IMR-90 (cell line): ENCODE measurements at regions not wholly inside any gene's neighbourhood (a gene's known extent, or its start where the extent isn't known, plus 50 kb on each side); places are given as distances from the start of the nearest gene placed in this dataset.

ENCODE experiments used
- ATAC-seq: fragments of 200-7000 bp; cut with Tn5 transposase; 2 replicates; pipeline ENCODE4 v1.9.1; 2020; ENCODE audit warnings: low read depth, mild to moderate bottlenecking, moderate library complexity
- BruUV-seq: library from RNA; stranded (reverse); fragments of 400-500 nt; replicated peaks from 2 replicates; lab custom pipeline; 2021; lab: Mats Ljungman, UMichigan
- CTCF ChIA-PET: fragments of 300-600 bp; formaldehyde crosslinking; extraction: SDS; loops from one replicate; lab custom pipeline; 2021; ENCODE audit warnings: antibody characterized with exemption; lab: Yijun Ruan, JAX
- POLR2A ChIA-PET: fragments of 300-600 bp; sonication (Branson Sonifier 250); formaldehyde crosslinking; loops from one replicate; lab custom pipeline; 2022; ENCODE audit warnings: antibody characterized with exemption; ENCODE audit not compliant: unreplicated experiment; lab: Charles Lee
- DNase-seq: peaks from one replicate; pipeline ENCODE4 v3.0.0; 2013
- H2AFZ ChIP-seq: replicated peaks from 2 replicates; pipeline ENCODE3; 2013; ENCODE audit warnings: low read length, mild to moderate bottlenecking; ENCODE audit not compliant: poor library complexity
- H2AK5ac ChIP-seq: 2 replicates; pipeline ENCODE4 v1.6.1; 2013; ENCODE audit warnings: low read depth, low read length, inconsistent platforms
- H2AK9ac ChIP-seq: replicated peaks from 2 replicates; pipeline ENCODE3; 2013; ENCODE audit warnings: mild to moderate bottlenecking, low read depth, low read length, moderate library complexity; ENCODE audit not compliant: poor library complexity
- H2BK120ac ChIP-seq: 2 replicates; pipeline ENCODE4 v1.6.1; 2013; ENCODE audit warnings: low read depth, low read length, inconsistent platforms
- H2BK15ac ChIP-seq: 3 replicates; pipeline ENCODE4 v1.6.1; 2013; ENCODE audit warnings: low read depth, low read length, inconsistent platforms
- H2BK20ac ChIP-seq: 2 replicates; pipeline ENCODE4 v1.6.1; 2013; ENCODE audit warnings: low read depth, mild to moderate bottlenecking, inconsistent platforms, low read length, moderate library complexity
- H2BK5ac ChIP-seq: 2 replicates; pipeline ENCODE4 v1.6.1; 2013; ENCODE audit warnings: mild to moderate bottlenecking, low read depth, low read length, inconsistent platforms; ENCODE audit not compliant: poor library complexity, severe bottlenecking
- H3K14ac ChIP-seq: replicated peaks from 2 replicates; pipeline ENCODE4 v1.6.1; 2013; ENCODE audit warnings: low read depth, low read length, inconsistent platforms
- H3K18ac ChIP-seq: 2 replicates; pipeline ENCODE4 v1.6.1; 2013; ENCODE audit warnings: low read depth, low read length, control low read depth
- H3K23ac ChIP-seq: 2 replicates; pipeline ENCODE4 v1.6.1; 2013; ENCODE audit warnings: low read depth, low read length, inconsistent platforms
- H3K27ac ChIP-seq: 2 replicates; pipeline ENCODE4 v1.5.1; 2013; ENCODE audit warnings: mild to moderate bottlenecking, control low read depth, low read length; ENCODE audit not compliant: insufficient read depth
- H3K27me3 ChIP-seq: 2 replicates; pipeline ENCODE4 v1.6.1; 2013; ENCODE audit warnings: low read length; ENCODE audit not compliant: control insufficient read depth, insufficient read depth
- H3K36me3 ChIP-seq: 2 replicates; pipeline ENCODE4 v1.6.1; 2013; ENCODE audit warnings: low read length, mixed read lengths; ENCODE audit not compliant: control insufficient read depth, insufficient read depth
- H3K4ac ChIP-seq: 2 replicates; pipeline ENCODE4 v1.6.1; 2013; ENCODE audit warnings: low read depth, low read length, inconsistent platforms
- H3K4me1 ChIP-seq: 2 replicates; pipeline ENCODE4 v1.6.1; 2013; ENCODE audit warnings: low read length, mixed read lengths; ENCODE audit not compliant: control insufficient read depth, insufficient read depth
- H3K4me2 ChIP-seq: 2 replicates; pipeline ENCODE4 v1.6.1; 2013; ENCODE audit warnings: low read depth, mild to moderate bottlenecking, control low read depth, low read length, moderate library complexity
- H3K4me3 ChIP-seq: 2 replicates; pipeline ENCODE4 v1.5.1; 2013; ENCODE audit warnings: low read depth, mild to moderate bottlenecking, control low read depth, low read length, moderate library complexity; ENCODE audit not compliant: insufficient read depth
- H3K56ac ChIP-seq: 2 replicates; pipeline ENCODE4 v1.6.1; 2013; ENCODE audit warnings: low read length, inconsistent platforms; ENCODE audit not compliant: insufficient read depth; ENCODE audit errors: extremely low read depth
- H3K79me1 ChIP-seq, 2 experiments: 2 replicates each; pipeline ENCODE4 v1.6.1; 2013; ENCODE audit warnings: low read length in 2 of 2, inconsistent platforms in 1 of 2, low read depth in 1 of 2
- H3K9ac ChIP-seq: 2 replicates; pipeline ENCODE4 v1.6.1; 2013; ENCODE audit warnings: low read depth, low read length, control low read depth
- H3K9me1 ChIP-seq: 2 replicates; pipeline ENCODE4 v1.6.1; 2013; ENCODE audit warnings: low read length, inconsistent platforms; ENCODE audit not compliant: insufficient read depth
- H3K9me3 ChIP-seq: 2 replicates; pipeline ENCODE4 v1.6.1; 2013; ENCODE audit warnings: low read length; ENCODE audit not compliant: control insufficient read depth, insufficient read depth
- H4K20me1 ChIP-seq: 2 replicates; pipeline ENCODE4 v1.6.1; 2013; ENCODE audit warnings: low read length, inconsistent platforms; ENCODE audit not compliant: insufficient read depth
- H4K5ac ChIP-seq: 2 replicates; pipeline ENCODE4 v1.6.1; 2013; ENCODE audit warnings: mild to moderate bottlenecking, low read depth, low read length, control low read depth
- H4K8ac ChIP-seq, 2 experiments: 2 replicates each; pipeline ENCODE4 v1.6.1; 2013; ENCODE audit warnings: low read depth in 2 of 2, low read length in 2 of 2, control low read depth in 1 of 2, inconsistent platforms in 1 of 2
- H4K91ac ChIP-seq: 2 replicates; pipeline ENCODE4 v1.6.1; 2013; ENCODE audit warnings: low read depth, low read length, inconsistent platforms; ENCODE audit not compliant: insufficient read depth
- BHLHE40 ChIP-seq: fragments of 150-350 bp; IDR thresholded peaks from 2 replicates; pipeline ENCODE4 v1.6.1; 2016; ENCODE audit warnings: mild to moderate bottlenecking, low read depth, low read length
- CEBPB ChIP-seq: IDR thresholded peaks from 2 replicates; pipeline ENCODE4 v1.6.1; 2012; ENCODE audit warnings: low read depth, low read length, improper control_type of control experiment
- CHD1 ChIP-seq: IDR thresholded peaks from 2 replicates; pipeline ENCODE4 v1.6.1; 2012; ENCODE audit warnings: low read depth, low read length, improper control_type of control experiment
- CTCF ChIP-seq: conservative IDR thresholded peaks from 2 replicates; pipeline ENCODE4 v1.5.1; 2012; ENCODE audit warnings: mild to moderate bottlenecking, low read depth, low read length, improper control_type of control experiment
- MAFK ChIP-seq: IDR thresholded peaks from 2 replicates; pipeline ENCODE4 v1.6.1; 2012; ENCODE audit warnings: low read depth, low read length, improper control_type of control experiment
- MXI1 ChIP-seq: IDR thresholded peaks from 2 replicates; pipeline ENCODE4 v1.6.1; 2012; ENCODE audit warnings: low read depth, mild to moderate bottlenecking, low read length, moderate library complexity, borderline replicate concordance
- NFE2L2 ChIP-seq: fragments of 150-350 bp; IDR thresholded peaks from 2 replicates; pipeline ENCODE4 v1.6.1; 2016; ENCODE audit warnings: low read depth, mild to moderate bottlenecking, low read length
- POLR2A ChIP-seq: IDR thresholded peaks from 2 replicates; pipeline ENCODE4 v1.6.1; 2012; ENCODE audit warnings: mild to moderate bottlenecking, low read depth, low read length
- RAD21 ChIP-seq: IDR thresholded peaks from 2 replicates; pipeline ENCODE4 v1.6.1; 2012; ENCODE audit warnings: low read length, improper control_type of control experiment
- RCOR1 ChIP-seq: IDR thresholded peaks from 2 replicates; pipeline ENCODE4 v1.6.1; 2012; ENCODE audit warnings: mild to moderate bottlenecking, low read length, improper control_type of control experiment; ENCODE audit not compliant: insufficient replicate concordance
- RFX5 ChIP-seq: IDR thresholded peaks from 2 replicates; pipeline ENCODE4 v1.8.0; 2012; ENCODE audit warnings: low read depth, mild to moderate bottlenecking, low read length, moderate library complexity
- SMC3 ChIP-seq: fragments of 150-350 bp; IDR thresholded peaks from 2 replicates; pipeline ENCODE4 v1.6.1; 2016; ENCODE audit warnings: low read depth, mild to moderate bottlenecking, antibody characterized with exemption, low read length, moderate library complexity
- USF2 ChIP-seq: fragments of 150-350 bp; IDR thresholded peaks from 2 replicates; pipeline ENCODE4 v1.6.1; 2017; ENCODE audit warnings: mild to moderate bottlenecking, antibody characterized with exemption, low read length, low read depth
- WGBS, 2 experiments: methylation state at CpG; one replicate each; pipeline versions ENCODE4 v1.1.5 to v1.1.7; 2013; ENCODE audit warnings: missing lambda C conversion rate in 2 of 2; ENCODE audit not compliant: insufficient read length in 1 of 2; ENCODE audit errors: extremely low coverage in 2 of 2; 5-methylcytosine and 5-hydroxymethylcytosine counted together
- dilution Hi-C: fragments of 300-500 bp; cut with HindIII; formaldehyde crosslinking; loops from one replicate; pipeline ENCODE4 v1.14.3; 2018; ENCODE audit warnings: low sequenced_read_pairs; ENCODE audit not compliant: unreplicated experiment
- in situ Hi-C: fragments of 300-500 bp; cut with MboI; formaldehyde crosslinking; loops from 3 replicates; pipeline ENCODE4 v1.14.3; 2019; ENCODE audit warnings: low sequenced_read_pairs, inconsistent platforms, mixed read lengths
- intact Hi-C: fragments of 100-400 bp; cut with micrococcal nuclease; formaldehyde crosslinking; loops from 2 replicates; pipeline ENCODE4 v1.10.0; 2022
- TF ChIP-seq, protein P1 (sequence below): fragments of 150-350 bp; IDR thresholded peaks from 2 replicates; pipeline ENCODE4 v1.6.1; 2016; ENCODE audit warnings: low read depth, mild to moderate bottlenecking, low read length, moderate library complexity, borderline replicate concordance

DNA sequence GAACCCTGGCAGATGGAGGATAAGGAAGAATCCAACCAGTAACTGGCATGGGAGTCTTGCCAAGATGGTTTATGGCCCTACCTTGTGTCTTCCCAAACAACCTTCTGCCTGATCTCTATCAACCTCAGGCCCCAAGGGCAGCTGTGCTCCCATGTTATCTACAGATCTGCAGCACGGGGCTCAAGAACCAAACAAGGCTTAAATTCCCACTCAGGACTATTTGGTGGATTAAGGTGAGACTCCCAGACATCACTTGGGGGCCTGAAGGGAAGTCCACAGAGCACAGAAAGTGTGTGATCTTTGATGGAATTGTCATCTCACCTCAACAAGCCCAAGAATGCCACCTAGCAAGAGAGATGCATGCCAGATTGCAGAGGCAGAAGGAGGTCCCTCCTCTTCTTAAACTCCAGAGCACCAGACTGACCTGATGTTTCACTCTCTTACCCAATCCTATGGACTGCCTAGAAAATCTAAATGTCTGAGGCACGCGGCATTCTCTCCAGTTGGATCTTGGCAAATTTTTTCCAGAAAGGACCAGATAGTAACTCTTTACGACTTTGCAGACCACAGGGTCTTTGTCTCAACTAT is 759.5 kb upstream of the TBX3 start:
- Histone ChIP-seq H2AK9ac (no peak overlapping the region), H3K14ac (no peak overlapping the region), H3K9me3 (no peaks in the 10 kb centered on the region), H2BK5ac (no peak overlapping the region), H3K36me3 (no peaks in the 10 kb centered on the region), H3K27ac (no peak overlapping the region), H3K27me3 (no peaks in the 10 kb centered on the region), H2AFZ (no peak overlapping the region), H3K18ac (no peak overlapping the region), H3K4me1 (peaks cover 4% of the 10 kb centered on the region; the same call in 1 of the 2 replicates), H2BK120ac (no peak overlapping the region), H2BK15ac (no peak overlapping the region), H3K79me1 (no peaks in the 10 kb centered on the region), H3K4me3 (no peak overlapping the region), H4K5ac (no peak overlapping the region), H4K8ac (no peak overlapping the region), H4K91ac (no peak overlapping the region), H3K9ac (no peak overlapping the region), H3K56ac (no peak overlapping the region), H3K4ac (no peak overlapping the region), H2AK5ac (no peak overlapping the region), H3K23ac (no peak overlapping the region), H4K20me1 (no peaks in the 10 kb centered on the region), H3K9me1 (no peaks in the 10 kb centered on the region), H3K4me2 (no peak overlapping the region), H2BK20ac (no peak overlapping the region)
- ChIA-PET POLR2A (no interaction called here), CTCF (interaction anchor here (0.8 kb wide), 1 partner anchor 8 kb away, joined by 3 read pairs; no protein-coding TSS in a partner anchor)
- WGBS, 2 experiments, result 100% methylated on average over 3 of the region's 4 CpGs; no CpG with 5 or more reads in 1 of the 2 experiments
- DNase-seq, result no peak
- in situ Hi-C loops (no loop called here), intact Hi-C loops (no loop called here), dilution Hi-C loops (no loop called here)
- ATAC-seq, result no peak
- TF ChIP-seq CTCF, result no peak
- TF ChIP-seq SMC3, result no peak
- no peak for TF ChIP-seq RCOR1
- TF ChIP-seq, protein P1, sequence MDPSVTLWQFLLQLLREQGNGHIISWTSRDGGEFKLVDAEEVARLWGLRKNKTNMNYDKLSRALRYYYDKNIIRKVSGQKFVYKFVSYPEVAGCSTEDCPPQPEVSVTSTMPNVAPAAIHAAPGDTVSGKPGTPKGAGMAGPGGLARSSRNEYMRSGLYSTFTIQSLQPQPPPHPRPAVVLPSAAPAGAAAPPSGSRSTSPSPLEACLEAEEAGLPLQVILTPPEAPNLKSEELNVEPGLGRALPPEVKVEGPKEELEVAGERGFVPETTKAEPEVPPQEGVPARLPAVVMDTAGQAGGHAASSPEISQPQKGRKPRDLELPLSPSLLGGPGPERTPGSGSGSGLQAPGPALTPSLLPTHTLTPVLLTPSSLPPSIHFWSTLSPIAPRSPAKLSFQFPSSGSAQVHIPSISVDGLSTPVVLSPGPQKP, result no peak
- TF ChIP-seq BHLHE40, result no peak
- no peak for TF ChIP-seq MXI1
- no peak for TF ChIP-seq NFE2L2
- TF ChIP-seq USF2, result no peak
- no peak for TF ChIP-seq MAFK
- no peak for TF ChIP-seq RFX5
- TF ChIP-seq RAD21, result no peak
- no peak for TF ChIP-seq CHD1
- TF ChIP-seq POLR2A, result no peak
- no peak for TF ChIP-seq CEBPB
- BruUV-seq, result no TSS peak
